Pancreas (tissue), 10 donors: ENCODE measurements at regions not wholly inside any gene's neighbourhood (a gene's known extent, or its start where the extent isn't known, plus 50 kb on each side); places are given as distances from the start of the nearest gene placed in this dataset.
"Not testable (repeated sequence)": the region's sequence is repeated elsewhere in the genome, so short reads cannot be mapped to it uniquely, and the experiment has no call there.

Experiments used
- ATAC-seq, 4 donors: fragments of 200-7000 bp; cut with Tn5 transposase; one replicate each; pipeline versions ENCODE4 v1.8.0 to v1.9.1; 2020; ENCODE audit warnings: mild to moderate bottlenecking in 4 of 4, moderate library complexity in 4 of 4
- DNase-seq, 6 donors: peaks; one replicate each; pipeline ENCODE4 v3.0.0-alpha.2; 2020
- FAIRE-seq: peaks from 2 replicates; lab custom pipeline; 2012; peaks lifted over from hg19 to GRCh38; lab: Jason Lieb, UNC
- H3K27ac ChIP-seq, 4 donors: fragments of 200-600 bp; sonication (generic); 1 replicate in 3 of 4; 2 replicates in 1 of 4; pipeline versions ENCODE4 v1.5.0 to v1.8.0; 2020
- H3K27me3 ChIP-seq, 4 donors: fragments of 200-600 bp; one replicate each; pipeline ENCODE4 v1.8.0; 2021
- H3K36me3 ChIP-seq, 3 donors: fragments of 200-600 bp; sonication (generic) in 1 of 3; one replicate each; pipeline versions ENCODE4 v1.5.0 to v1.8.0; 2020 to 2021
- H3K4me1 ChIP-seq, 3 donors: fragments of 200-600 bp; one replicate each; pipeline ENCODE4 v1.8.0; 2021
- H3K4me3 ChIP-seq, 4 donors: fragments of 200-600 bp; sonication (generic) in 2 of 4; one replicate each; pipeline versions ENCODE4 v1.5.0 to v1.8.0; 2020 to 2021
- H3K9me3 ChIP-seq, 4 donors: fragments of 200-600 bp; one replicate each; pipeline ENCODE4 v1.8.0; 2021
- WGBS, 2 donors: extraction: QIAGEN DNeasy Blood & Tissue Kit; methylation state at CpG; one replicate each; pipeline ENCODE4 v1.1.7; 2013; 5-methylcytosine and 5-hydroxymethylcytosine counted together
- intact Hi-C, 3 donors: fragments of 100-400 bp; cut with DNase I; formaldehyde crosslinking; loops; one replicate each; pipeline versions ENCODE4 v1.11.1 to v1.14.2; 2022
- TF ChIP-seq, protein P1 (sequence below), 4 donors: fragments of 200-600 bp; sonication (generic) in 3 of 4; IDR thresholded peaks; one replicate each; pipeline versions ENCODE4 v1.5.0 to v1.8.0; 2021; ENCODE audit warnings: antibody characterized with exemption in 4 of 4
- donor health status: healthy with polysubstance abuse.
- donor health status: DM: no; HTN: no; CAD: no; lungs with moderate emphysema.
- donor health status: DM: no; HTN: no; CAD: no.
- donor health status: control.
- donor health status: control.
- donor health status: Bipolar disorder and iron deficiency.
- donor health status: DM: yes; HTN: yes; CAD: no.
- donor health status: DM: no; HTN: no; CAD: no.
- donor health status: DM: no; HTN: no; CAD: no.
- donor health status: DM: yes; HTN: yes; CAD: no.

DNA sequence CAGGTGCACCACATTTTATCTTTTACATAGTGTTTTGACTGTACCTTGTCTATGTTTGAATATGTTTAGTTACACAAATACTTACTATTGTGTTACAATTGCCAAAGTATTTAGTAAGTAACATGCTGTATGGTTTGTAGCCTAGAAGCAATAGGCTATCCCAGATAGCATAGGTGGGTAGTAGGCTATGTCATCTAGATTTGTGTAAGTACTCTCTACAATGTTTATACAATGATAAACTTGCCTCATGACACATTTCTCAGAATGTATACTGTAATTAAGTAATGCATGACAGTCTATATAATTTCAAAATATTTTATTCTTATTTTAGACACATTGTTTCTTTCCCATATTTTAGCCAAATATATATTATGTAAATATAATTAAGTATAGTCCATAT, 836.8 kb upstream of the CDH9 start:
- H3K4me3 ChIP-seq, result no peak overlapping the region
- no peaks in the 10 kb centered on the region for H3K36me3 ChIP-seq
- FAIRE-seq, result no peak
- H3K27ac ChIP-seq, result no peak overlapping the region
- H3K9me3 ChIP-seq, result no peaks in the 10 kb centered on the region
- ATAC-seq, result no peak
- DNase-seq, result no peak
- H3K4me1 ChIP-seq, result no peaks in the 10 kb centered on the region
- intact Hi-C loops, result no loop called here
- no peaks in the 10 kb centered on the region for H3K27me3 ChIP-seq
- TF ChIP-seq, protein P1, sequence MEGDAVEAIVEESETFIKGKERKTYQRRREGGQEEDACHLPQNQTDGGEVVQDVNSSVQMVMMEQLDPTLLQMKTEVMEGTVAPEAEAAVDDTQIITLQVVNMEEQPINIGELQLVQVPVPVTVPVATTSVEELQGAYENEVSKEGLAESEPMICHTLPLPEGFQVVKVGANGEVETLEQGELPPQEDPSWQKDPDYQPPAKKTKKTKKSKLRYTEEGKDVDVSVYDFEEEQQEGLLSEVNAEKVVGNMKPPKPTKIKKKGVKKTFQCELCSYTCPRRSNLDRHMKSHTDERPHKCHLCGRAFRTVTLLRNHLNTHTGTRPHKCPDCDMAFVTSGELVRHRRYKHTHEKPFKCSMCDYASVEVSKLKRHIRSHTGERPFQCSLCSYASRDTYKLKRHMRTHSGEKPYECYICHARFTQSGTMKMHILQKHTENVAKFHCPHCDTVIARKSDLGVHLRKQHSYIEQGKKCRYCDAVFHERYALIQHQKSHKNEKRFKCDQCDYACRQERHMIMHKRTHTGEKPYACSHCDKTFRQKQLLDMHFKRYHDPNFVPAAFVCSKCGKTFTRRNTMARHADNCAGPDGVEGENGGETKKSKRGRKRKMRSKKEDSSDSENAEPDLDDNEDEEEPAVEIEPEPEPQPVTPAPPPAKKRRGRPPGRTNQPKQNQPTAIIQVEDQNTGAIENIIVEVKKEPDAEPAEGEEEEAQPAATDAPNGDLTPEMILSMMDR (IDR thresholded peaks at IDR 0.05), result no peak

DNA sequence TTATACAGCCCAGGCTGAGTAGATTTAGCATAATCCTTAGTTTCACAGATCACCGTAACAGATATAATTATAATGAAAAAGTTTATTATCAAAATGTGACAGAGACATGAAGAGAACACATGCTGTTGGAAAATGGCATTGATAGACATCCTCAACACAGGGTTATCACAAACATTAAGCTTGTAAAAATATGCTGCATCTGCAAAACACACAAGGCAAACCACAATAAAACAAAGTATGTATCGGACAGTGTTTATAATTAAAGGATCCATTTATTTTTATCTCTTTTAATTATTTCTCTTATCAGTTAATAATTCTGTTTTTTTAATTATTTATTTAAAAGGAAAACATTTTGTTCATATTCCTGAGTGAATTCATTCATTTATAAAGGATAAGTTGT, 829.9 kb upstream of the CDH9 start:
- Histone ChIP-seq H3K27me3 (no peaks in the 10 kb centered on the region), H3K36me3 (no peaks in the 10 kb centered on the region), H3K4me3 (no peak overlapping the region), H3K27ac (no peak overlapping the region), H3K9me3 (no peaks in the 10 kb centered on the region), H3K4me1 (no peaks in the 10 kb centered on the region)
- DNase-seq (no peak), FAIRE-seq (no peak), ATAC-seq (no peak)
- intact Hi-C loops, result no loop called here
- TF ChIP-seq, protein P1 (IDR thresholded peaks at IDR 0.05), result no peak
- 87 to 92% methylated on average over 2 of the region's 2 CpGs for WGBS, 2 donors

DNA sequence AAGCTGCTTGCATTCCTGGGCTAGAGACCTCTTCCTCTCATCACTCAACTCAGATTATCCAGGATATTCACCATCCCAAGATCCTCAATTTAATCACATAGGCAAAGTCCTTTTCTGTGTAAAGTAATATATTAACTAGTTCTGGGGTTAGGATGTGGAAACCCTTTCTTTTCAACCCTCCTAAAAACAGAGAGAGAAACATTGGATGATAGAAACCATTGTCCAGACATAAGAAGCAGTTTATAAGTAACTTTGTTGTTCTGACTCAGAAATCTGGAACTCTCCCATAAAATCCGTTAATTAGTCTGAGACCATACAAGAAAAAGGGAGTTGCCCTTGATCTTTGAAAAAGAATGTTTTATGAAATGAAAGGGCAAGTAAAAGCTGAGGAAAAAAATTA, 817.1 kb upstream of the CDH9 start:
- DNase-seq, result no peak
- H3K4me3 ChIP-seq, result no peak overlapping the region
- no peaks in the 10 kb centered on the region for H3K36me3 ChIP-seq
- no peak overlapping the region for H3K27ac ChIP-seq
- intact Hi-C loops, result no loop called here
- H3K27me3 ChIP-seq, result no peaks in the 10 kb centered on the region
- TF ChIP-seq, protein P1 (IDR thresholded peaks at IDR 0.05), result no peak
- no peak for FAIRE-seq
- ATAC-seq, result no peak
- no peaks in the 10 kb centered on the region for H3K4me1 ChIP-seq
- WGBS, 2 donors, result 29 to 49% methylated on average over 1 of the region's 1 CpG
- H3K9me3 ChIP-seq, result no peaks in the 10 kb centered on the region

DNA sequence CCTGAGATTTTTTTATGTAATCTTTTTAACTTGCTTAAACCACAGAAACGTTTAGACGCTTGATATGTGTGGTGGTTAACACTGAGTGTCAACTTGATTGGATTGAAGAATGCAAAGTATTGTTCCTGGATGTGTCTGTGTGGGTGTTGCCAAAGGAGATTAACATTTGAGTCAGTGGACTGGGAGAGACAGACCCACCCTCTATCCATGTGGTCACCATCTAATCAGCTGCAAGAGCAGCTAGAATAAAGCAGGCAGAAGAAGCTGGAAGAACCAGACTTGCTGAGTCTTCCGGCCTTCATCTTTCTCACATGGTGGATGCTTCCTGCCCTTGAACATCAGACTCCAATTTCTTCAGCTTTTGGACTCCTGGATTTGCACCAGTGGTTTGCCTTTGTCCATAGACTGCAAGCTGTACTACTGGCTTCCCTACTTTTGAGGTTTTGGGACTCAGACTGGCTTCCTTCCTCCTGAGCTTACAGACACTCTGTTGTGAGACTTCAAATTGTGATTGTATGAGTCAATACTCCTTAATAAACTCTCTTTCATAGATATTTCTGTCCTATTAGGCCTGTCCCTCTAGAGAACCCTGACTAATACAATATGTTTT, 816.0 kb upstream of the CDH9 start:
- Histone ChIP-seq H3K27ac (no peak overlapping the region), H3K4me1 (no peaks in the 10 kb centered on the region), H3K4me3 (no peak overlapping the region), H3K36me3 (no peaks in the 10 kb centered on the region), H3K9me3 (no peaks in the 10 kb centered on the region), H3K27me3 (no peaks in the 10 kb centered on the region)
- no peak for FAIRE-seq
- 37 to 47% methylated on average over 3 of the region's 3 CpGs for WGBS, 2 donors
- TF ChIP-seq, protein P1 (IDR thresholded peaks at IDR 0.05), result no peak
- intact Hi-C loops, result no loop called here
- DNase-seq, result no peak
- ATAC-seq, result no peak

DNA sequence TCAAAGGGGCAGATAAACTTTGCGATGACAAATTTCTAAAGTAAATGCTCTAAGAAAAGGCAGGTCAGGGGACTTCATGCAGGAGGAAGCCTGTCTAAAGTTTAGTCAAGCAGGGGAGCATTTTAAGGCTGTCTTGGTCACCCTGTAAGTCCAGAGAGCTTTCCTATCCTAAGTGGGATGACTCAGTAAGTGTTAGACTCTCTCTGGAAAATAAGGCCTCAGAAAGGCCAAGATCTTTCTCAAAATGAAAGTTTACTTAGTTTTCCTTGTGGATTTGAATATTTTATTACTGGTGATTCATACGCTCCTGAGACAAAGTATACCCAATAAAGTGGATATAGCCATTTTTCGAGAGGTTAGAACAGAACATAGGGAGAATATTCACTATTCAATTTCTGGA, 806.9 kb upstream of the CDH9 start:
- WGBS, 2 donors, result 61 to 74% methylated on average over 3 of the region's 3 CpGs
- TF ChIP-seq, protein P1 (IDR thresholded peaks at IDR 0.05), result no peak

DNA sequence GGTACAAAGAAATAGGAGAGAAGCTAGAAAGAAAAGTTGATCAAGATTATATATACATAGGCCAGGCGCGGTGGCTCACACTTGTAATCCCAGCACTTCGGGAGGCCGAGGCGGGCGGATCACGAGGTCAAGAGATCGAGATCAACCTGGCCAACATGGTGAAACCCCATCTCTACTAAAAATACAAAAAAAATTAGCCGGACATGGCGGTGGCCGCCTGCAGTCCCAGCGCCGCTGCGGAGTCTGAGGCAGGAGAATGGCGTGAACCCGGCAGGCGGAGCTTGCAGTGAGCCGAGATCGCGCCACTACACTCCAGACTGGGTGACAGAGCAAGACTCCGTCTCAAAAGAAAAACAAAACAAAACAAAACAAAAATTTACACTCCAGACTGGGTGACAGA, 798.3 kb upstream of the CDH9 start:
- H3K4me3 ChIP-seq, intact Hi-C loops, H3K36me3 ChIP-seq, H3K9me3 ChIP-seq, ATAC-seq, H3K4me1 ChIP-seq, DNase-seq, H3K27ac ChIP-seq, FAIRE-seq, H3K27me3 ChIP-seq: not testable (repeated sequence)
- WGBS, 2 donors, result 83 to 88% methylated on average over 21 of the region's 21 CpGs

More for the DNA sequence above, 806.9 kb upstream of the CDH9 start:
- ATAC-seq (no peak), DNase-seq (no peak), FAIRE-seq (no peak)
- Histone ChIP-seq H3K4me1 (no peaks in the 10 kb centered on the region), H3K27ac (no peak overlapping the region), H3K9me3 (no peaks in the 10 kb centered on the region), H3K36me3 (no peaks in the 10 kb centered on the region), H3K4me3 (no peak overlapping the region), H3K27me3 (no peaks in the 10 kb centered on the region)
- intact Hi-C loops, result no loop called here
